HepG2 (cell line): ENCODE measurements at regions not wholly inside any gene's neighbourhood (a gene's known extent, or its start where the extent isn't known, plus 50 kb on each side); places are given as distances from the start of the nearest gene placed in this dataset.
A peak's percentile ranks its signal among the peaks of the same experiment; 100 is the strongest.

Experiments used
- ATAC-seq: fragments of 200-7000 bp; cut with Tn5 transposase; 3 replicates; pipeline ENCODE4 v1.9.1; 2020; ENCODE audit warnings: mild to moderate bottlenecking, moderate library complexity
- BruUV-seq: library from RNA; stranded (reverse); fragments of 400-500 nt; replicated peaks from 2 replicates; lab custom pipeline; 2021; lab: Mats Ljungman, UMichigan
- CTCF ChIA-PET: fragments of 300-600 bp; formaldehyde crosslinking; extraction: SDS; loops from one replicate; lab custom pipeline; 2021; ENCODE audit warnings: low total read pairs, inconsistent platforms, low intra/inter-chr PET ratio; lab: Yijun Ruan, JAX
- POLR2A ChIA-PET: fragments of 350-600 bp; sonication (Branson Sonifier 250); formaldehyde crosslinking; loops from one replicate; lab custom pipeline; 2020; ENCODE audit warnings: antibody characterized with exemption, inconsistent platforms; lab: Yijun Ruan, JAX
- DNase-seq: peaks from one replicate; pipeline ENCODE4 v3.0.0-alpha.2; 2015; ENCODE audit warnings: low spot score
- FAIRE-seq: peaks from 3 replicates; lab custom pipeline; 2011; peaks lifted over from hg19 to GRCh38; lab: Jason Lieb, UNC
- H2AFZ ChIP-seq: one replicate; pipeline ENCODE4 v1.6.1; 2011; ENCODE audit warnings: low read length, inconsistent platforms
- H3K27ac ChIP-seq: fragments of 300-600 bp; 3 replicates; pipeline ENCODE4 v1.8.0; 2011; ENCODE audit warnings: mixed run types, mild to moderate bottlenecking, mixed read lengths, low read length, inconsistent platforms; ENCODE audit not compliant: insufficient read depth; ENCODE audit errors: extremely low read length
- H3K27me3 ChIP-seq, 2 experiments: fragments of 200-600 bp in 1 of 2; 2 replicates in 1 of 2; 3 replicates in 1 of 2; pipeline versions ENCODE4 v1.6.0 to v1.8.0; 2011; ENCODE audit warnings: low read length in 2 of 2, mild to moderate bottlenecking in 2 of 2, moderate library complexity in 2 of 2, inconsistent platforms in 1 of 2; ENCODE audit not compliant: insufficient read depth in 2 of 2, control insufficient read depth in 1 of 2
- H3K36me3 ChIP-seq, 2 experiments: fragments of 200-600 bp in 1 of 2; replicated peaks in 1 of 2; 2 replicates in 1 of 2; 3 replicates in 1 of 2; pipeline versions ENCODE4 v1.5.1 to v1.8.0; 2011; ENCODE audit warnings: low read length in 2 of 2, inconsistent platforms in 1 of 2; ENCODE audit not compliant: insufficient read depth in 2 of 2, control insufficient read depth in 1 of 2
- H3K4me1 ChIP-seq: 2 replicates; pipeline ENCODE4 v1.5.1; 2012; ENCODE audit warnings: low read length, inconsistent platforms; ENCODE audit not compliant: insufficient read depth
- H3K4me2 ChIP-seq: 2 replicates; pipeline ENCODE4 v1.6.0; 2011; ENCODE audit warnings: low read depth, low read length, inconsistent platforms
- H3K4me3 ChIP-seq, 3 experiments: fragments of 200-600 bp in 1 of 3; sonication (generic), shearing (Covaris generic) in 1 of 3; replicated peaks in 1 of 3; 2 replicates each; pipeline ENCODE4 v1.5.1; 2011 to 2016; ENCODE audit warnings: low read length in 3 of 3, inconsistent platforms in 2 of 3, low read depth in 2 of 3, mild to moderate bottlenecking in 2 of 3, control low read depth in 1 of 3, mixed read lengths in 1 of 3; ENCODE audit not compliant: insufficient read depth in 1 of 3
- H3K79me2 ChIP-seq: one replicate; pipeline ENCODE4 v1.6.1; 2011; ENCODE audit warnings: low read length, inconsistent platforms; ENCODE audit not compliant: insufficient read depth
- H3K9ac ChIP-seq: 2 replicates; pipeline ENCODE4 v1.6.0; 2011; ENCODE audit warnings: mild to moderate bottlenecking, low read depth, low read length, inconsistent platforms; ENCODE audit not compliant: insufficient read depth
- H3K9me3 ChIP-seq: 2 replicates; pipeline ENCODE4 v1.5.1; 2012; ENCODE audit warnings: mild to moderate bottlenecking, low read length
- H4K20me1 ChIP-seq: 2 replicates; pipeline ENCODE4 v1.6.0; 2011; ENCODE audit warnings: inconsistent platforms, mild to moderate bottlenecking, low read length, moderate library complexity; ENCODE audit not compliant: insufficient read depth
- CHCHD3 ChIP-seq: sonication (generic); formaldehyde crosslinking; IDR thresholded peaks from 2 replicates; pipeline ENCODE4 v1.8.0; 2022; ENCODE audit warnings: mild to moderate bottlenecking, missing genetic modification reagents, moderate library complexity
- HMGXB3 ChIP-seq: sonication (generic); formaldehyde crosslinking; IDR thresholded peaks from 2 replicates; pipeline ENCODE4 v1.4.0; 2020; ENCODE audit warnings: missing genetic modification reagents, borderline replicate concordance
- KAT2B ChIP-seq: fragments of 150-350 bp; IDR thresholded peaks from 2 replicates; pipeline ENCODE4 v1.6.1; 2014; ENCODE audit warnings: low read depth, low read length, borderline replicate concordance
- PHF21A ChIP-seq: sonication (generic); formaldehyde crosslinking; IDR thresholded peaks from 2 replicates; pipeline ENCODE4 v1.5.0; 2020; ENCODE audit warnings: mild to moderate bottlenecking, missing genetic modification reagents
- ZHX2 ChIP-seq, 2 experiments: sonication (generic) in 1 of 2; formaldehyde crosslinking in 1 of 2; IDR thresholded peaks; 2 replicates each; pipeline versions ENCODE4 v1.6.1 to v1.9.0; 2014 to 2022; ENCODE audit warnings: antibody characterized with exemption in 1 of 2, borderline replicate concordance in 1 of 2, inconsistent platforms in 1 of 2, low read depth in 1 of 2, missing genetic modification reagents in 1 of 2
- ZNF430 ChIP-seq: sonication (generic); formaldehyde crosslinking; IDR thresholded peaks from 2 replicates; pipeline ENCODE4 v1.9.0; 2021; ENCODE audit warnings: mild to moderate bottlenecking, missing genetic modification reagents
- WGBS: methylation state at CpG from one replicate; pipeline ENCODE4 v1.1.6; 2017; ENCODE audit warnings: low lambda C conversion rate; 5-methylcytosine and 5-hydroxymethylcytosine counted together
- in situ Hi-C: cut with HindIII; loops from 2 replicates; pipeline ENCODE4 v1.10.0; 2017; ENCODE audit warnings: low pct_unique_long_range_greater_than_20kb; ENCODE audit not compliant: extremely low pct_ligation_motif_present
- intact Hi-C: fragments of 100-400 bp; cut with micrococcal nuclease; formaldehyde crosslinking; loops from one replicate; pipeline ENCODE4 v1.10.0; 2022; ENCODE audit not compliant: unreplicated experiment
- TF ChIP-seq, protein P1 (sequence below): fragments of 450-650 bp; IDR thresholded peaks from 2 replicates; pipeline ENCODE4 v1.6.1; 2016

GRCh38 chr6:33957892-33958525 lies 154.2 kb upstream of the MLN start (continued):
- no peak for TF ChIP-seq ZHX2 (IDR thresholded peaks at IDR 0.05; ENCODE audit: low read depth)
- no peak for TF ChIP-seq ZHX2 (CRISPR knock-in tag; IDR thresholded peaks at IDR 0.05; ENCODE audit: borderline replicate concordance)

DNA sequence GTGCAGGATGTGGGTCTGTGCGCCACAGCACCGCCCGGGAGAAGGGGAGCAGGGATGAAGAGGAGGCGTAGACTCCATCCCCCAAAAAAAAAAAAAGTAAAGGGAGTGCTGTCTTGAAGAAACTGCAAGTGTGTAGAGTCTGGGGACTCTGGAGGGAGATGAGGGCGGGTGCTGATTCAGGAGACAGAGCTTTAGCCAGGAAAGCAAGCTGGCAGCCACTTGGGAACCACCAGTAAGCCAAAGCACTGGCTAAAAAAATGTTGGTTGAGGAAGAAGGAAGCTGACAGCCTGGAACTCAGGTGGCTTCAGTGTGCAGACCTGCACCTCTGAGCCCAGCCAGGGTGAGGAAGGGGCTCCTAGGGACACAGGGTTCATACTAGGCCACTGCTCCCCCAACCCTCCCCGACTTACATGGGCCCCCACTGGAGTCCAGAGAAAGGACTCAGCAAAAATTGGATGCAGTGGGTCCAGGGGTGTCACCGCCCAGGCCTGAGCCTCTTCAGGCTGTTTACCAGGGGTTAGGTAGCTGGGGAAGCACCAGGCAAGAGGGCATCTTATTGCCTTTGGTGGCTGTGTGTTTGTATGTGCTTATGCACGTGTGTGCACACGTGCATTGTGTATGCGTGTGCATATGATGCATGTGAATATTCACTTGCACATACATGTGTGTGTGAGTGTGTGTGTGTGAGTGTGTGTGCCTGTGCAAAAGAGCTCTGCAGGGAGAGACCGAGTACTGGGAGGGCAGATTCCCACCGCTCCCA lies 153.5 kb upstream of the MLN start:
- Histone ChIP-seq H3K79me2 (no peaks in the 10 kb centered on the region), H3K36me3 (no peaks in the 10 kb centered on the region), H3K9me3 (no peaks in the 10 kb centered on the region), H4K20me1 (no peaks in the 10 kb centered on the region; the same call in 1 of the 2 replicates), H3K4me1 (no peaks in the 10 kb centered on the region), H3K9ac (no peak overlapping the region), H2AFZ (no peak overlapping the region), H3K4me2 (no peak overlapping the region), H3K27ac (no peak overlapping the region), H3K4me3 (no peak overlapping the region), H3K27me3 (peaks cover 5 to 48% of the 10 kb centered on the region in 2 experiments; a peak in 4 of 5 replicates)
- POLR2A ChIA-PET: no interaction called here
- WGBS: 21% methylated on average over 11 of the region's 12 CpGs
- TF ChIP-seq HMGXB3 (CRISPR knock-in tag) (no peak), ZNF430 (CRISPR knock-in tag) (no peak), PHF21A (CRISPR knock-in tag) (no peak), CHCHD3 (no peak), KAT2B (no peak)
- TF ChIP-seq, protein P1, sequence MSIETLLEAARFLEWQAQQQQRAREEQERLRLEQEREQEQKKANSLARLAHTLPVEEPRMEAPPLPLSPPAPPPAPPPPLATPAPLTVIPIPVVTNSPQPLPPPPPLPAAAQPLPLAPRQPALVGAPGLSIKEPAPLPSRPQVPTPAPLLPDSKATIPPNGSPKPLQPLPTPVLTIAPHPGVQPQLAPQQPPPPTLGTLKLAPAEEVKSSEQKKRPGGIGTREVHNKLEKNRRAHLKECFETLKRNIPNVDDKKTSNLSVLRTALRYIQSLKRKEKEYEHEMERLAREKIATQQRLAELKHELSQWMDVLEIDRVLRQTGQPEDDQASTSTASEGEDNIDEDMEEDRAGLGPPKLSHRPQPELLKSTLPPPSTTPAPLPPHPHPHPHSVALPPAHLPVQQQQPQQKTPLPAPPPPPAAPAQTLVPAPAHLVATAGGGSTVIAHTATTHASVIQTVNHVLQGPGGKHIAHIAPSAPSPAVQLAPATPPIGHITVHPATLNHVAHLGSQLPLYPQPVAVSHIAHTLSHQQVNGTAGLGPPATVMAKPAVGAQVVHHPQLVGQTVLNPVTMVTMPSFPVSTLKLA: peak; percentile 94
- BruUV-seq: no TSS peak
- ATAC-seq (no peak), FAIRE-seq (no peak), DNase-seq (no peak)
- in situ Hi-C loops: no loop called here
- CTCF ChIA-PET: no interaction called here
- intact Hi-C loops: no loop called here
